HEK293 (cell line): ENCODE measurements at regions not wholly inside any gene's neighbourhood (a gene's known extent, or its start where the extent isn't known, plus 50 kb on each side); places are given as distances from the start of the nearest gene placed in this dataset.

Experiments
- CTCF ChIA-PET: fragments of 350-600 bp; formaldehyde crosslinking; extraction: SDS; loops from one replicate; lab custom pipeline; 2021; ENCODE audit warnings: antibody characterized with exemption; lab: Yijun Ruan, JAX
- POLR2A ChIA-PET: fragments of 300-600 bp; formaldehyde crosslinking; extraction: SDS; loops from one replicate; lab custom pipeline; 2020; ENCODE audit warnings: antibody characterized with exemption, inconsistent platforms; lab: Yijun Ruan, JAX
- H3K27ac ChIP-seq: fragments of 200-500 bp; sonication (Bioruptor generic); 2 replicates; pipeline ENCODE4 v1.5.1; 2014; ENCODE audit warnings: low read depth, low read length, control low read depth, inconsistent platforms; ENCODE audit errors: extremely low read depth
- H3K36me3 ChIP-seq, 2 experiments: fragments of 200-500 bp in 1 of 2; sonication (Bioruptor generic) in 1 of 2; 1 replicate in 1 of 2; 2 replicates in 1 of 2; pipeline ENCODE4 v1.5.1; 2014 to 2017; ENCODE audit warnings: inconsistent platforms in 2 of 2, low read length in 2 of 2; ENCODE audit not compliant: control insufficient read depth in 2 of 2, insufficient read depth in 1 of 2
- H3K4me1 ChIP-seq: fragments of 200-500 bp; sonication (Bioruptor generic); 2 replicates; pipeline ENCODE4 v1.5.1; 2014; ENCODE audit warnings: mild to moderate bottlenecking, low read length, inconsistent platforms; ENCODE audit not compliant: control insufficient read depth, insufficient read depth
- H3K4me3 ChIP-seq: 2 replicates; pipeline ENCODE4 v1.5.1; 2011; ENCODE audit warnings: low read depth, mild to moderate bottlenecking, control low read depth, low read length, moderate library complexity
- H3K9me3 ChIP-seq: fragments of 200-500 bp; sonication (Bioruptor generic); 2 replicates; pipeline ENCODE4 v1.5.1; 2014; ENCODE audit warnings: low read depth, low read length, inconsistent platforms; ENCODE audit not compliant: control insufficient read depth, insufficient read depth
- HOXC10 ChIP-seq: sonication (generic); formaldehyde crosslinking; IDR thresholded peaks from 2 replicates; pipeline ENCODE4 v1.8.1; 2023; ENCODE audit warnings: mild to moderate bottlenecking, missing genetic modification reagents
- SETDB1 ChIP-seq: IDR thresholded peaks from one replicate; pipeline ENCODE4 v1.6.1; 2017; ENCODE audit warnings: mild to moderate bottlenecking, low read length, moderate library complexity, mixed read lengths; ENCODE audit not compliant: insufficient read length
- TCF7L2 ChIP-seq: IDR thresholded peaks from 2 replicates; pipeline ENCODE4 v1.6.1; 2011; ENCODE audit warnings: low read depth, mild to moderate bottlenecking, inconsistent platforms, low read length, moderate library complexity, borderline replicate concordance
- TRIM28 ChIP-seq: IDR thresholded peaks from 2 replicates; pipeline ENCODE4 v1.6.1; 2011; ENCODE audit warnings: low read length, control low read depth, borderline replicate concordance
- ZBTB48 ChIP-seq: fragments of 450-650 bp; formaldehyde crosslinking; IDR thresholded peaks from 2 replicates; pipeline ENCODE4 v1.5.1; 2016; ENCODE audit warnings: missing biosample characterization, missing genetic modification characterization
- ZNF10 ChIP-seq: fragments of 450-650 bp; formaldehyde crosslinking; IDR thresholded peaks from 2 replicates; pipeline ENCODE4 v1.5.1; 2017; ENCODE audit warnings: missing biosample characterization, missing genetic modification characterization
- ZNF175 ChIP-seq: fragments of 450-650 bp; formaldehyde crosslinking; IDR thresholded peaks from 2 replicates; pipeline ENCODE4 v1.5.1; 2016; ENCODE audit warnings: missing biosample characterization, missing genetic modification characterization
- ZNF211 ChIP-seq: fragments of 450-650 bp; formaldehyde crosslinking; IDR thresholded peaks from 2 replicates; pipeline ENCODE4 v1.5.1; 2016; ENCODE audit warnings: low read depth, missing biosample characterization, missing genetic modification characterization
- ZNF24 ChIP-seq: fragments of 450-650 bp; formaldehyde crosslinking; IDR thresholded peaks from 2 replicates; pipeline ENCODE4 v1.5.1; 2016; ENCODE audit warnings: missing biosample characterization, missing genetic modification characterization
- ZNF266 ChIP-seq: fragments of 450-650 bp; formaldehyde crosslinking; IDR thresholded peaks from 2 replicates; pipeline ENCODE4 v1.5.1; 2016; ENCODE audit warnings: missing biosample characterization, missing genetic modification characterization, low read depth
- ZNF433 ChIP-seq: fragments of 450-650 bp; formaldehyde crosslinking; IDR thresholded peaks from 2 replicates; pipeline ENCODE4 v1.5.1; 2016; ENCODE audit warnings: missing biosample characterization, missing genetic modification characterization, low read depth
- ZNF514 ChIP-seq: fragments of 450-650 bp; formaldehyde crosslinking; IDR thresholded peaks from 2 replicates; pipeline ENCODE4 v1.5.1; 2016; ENCODE audit warnings: missing biosample characterization, missing genetic modification characterization
- ZNF777 ChIP-seq: fragments of 450-650 bp; formaldehyde crosslinking; IDR thresholded peaks from 2 replicates; pipeline ENCODE4 v1.5.1; 2017; ENCODE audit warnings: missing biosample characterization, missing genetic modification characterization, borderline replicate concordance
- TF ChIP-seq, protein P1 (sequence below): fragments of 450-650 bp; formaldehyde crosslinking; conservative IDR thresholded peaks from 2 replicates; pipeline ENCODE4 v1.5.1; 2016; ENCODE audit warnings: low read depth, missing biosample characterization, missing genetic modification characterization
- TF ChIP-seq, protein P2 (sequence below): fragments of 450-650 bp; formaldehyde crosslinking; IDR thresholded peaks from 2 replicates; pipeline ENCODE4 v1.5.1; 2017; ENCODE audit warnings: missing biosample characterization, missing genetic modification characterization
- TF ChIP-seq, protein P3 (sequence below): fragments of 450-650 bp; formaldehyde crosslinking; IDR thresholded peaks from 2 replicates; pipeline ENCODE4 v1.5.1; 2016; ENCODE audit warnings: missing biosample characterization, missing genetic modification characterization
- TF ChIP-seq, protein P4 (sequence below): fragments of 450-650 bp; IDR thresholded peaks from 2 replicates; pipeline ENCODE4 v1.5.1; 2018; ENCODE audit warnings: missing biosample characterization, missing genetic modification characterization
- TF ChIP-seq, protein P5 (sequence below): fragments of 450-650 bp; formaldehyde crosslinking; IDR thresholded peaks from 2 replicates; pipeline ENCODE4 v1.5.1; 2016; ENCODE audit warnings: missing biosample characterization, missing genetic modification characterization, borderline replicate concordance

DNA sequence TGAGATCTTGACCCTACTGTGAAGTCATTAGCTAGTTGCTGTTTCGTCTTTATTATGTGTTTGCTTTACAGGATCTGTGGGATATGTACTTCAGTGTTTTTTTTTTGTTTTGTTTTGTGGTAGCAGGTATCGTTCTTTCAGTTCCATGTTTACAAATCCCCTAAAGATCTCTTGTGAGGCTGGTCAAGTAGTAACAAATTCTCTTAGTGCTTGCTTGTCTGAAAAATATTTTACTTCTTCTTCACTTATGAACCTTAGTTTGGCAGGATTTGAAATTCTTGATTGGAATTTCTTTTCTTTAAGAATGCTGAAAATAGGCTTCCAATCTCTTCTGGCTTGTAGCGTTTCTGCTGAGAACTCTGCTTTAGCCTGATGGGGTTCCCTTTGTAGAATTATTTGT, 235.8 kb upstream of the ALCAM start (continued):
- TF ChIP-seq, protein P1, sequence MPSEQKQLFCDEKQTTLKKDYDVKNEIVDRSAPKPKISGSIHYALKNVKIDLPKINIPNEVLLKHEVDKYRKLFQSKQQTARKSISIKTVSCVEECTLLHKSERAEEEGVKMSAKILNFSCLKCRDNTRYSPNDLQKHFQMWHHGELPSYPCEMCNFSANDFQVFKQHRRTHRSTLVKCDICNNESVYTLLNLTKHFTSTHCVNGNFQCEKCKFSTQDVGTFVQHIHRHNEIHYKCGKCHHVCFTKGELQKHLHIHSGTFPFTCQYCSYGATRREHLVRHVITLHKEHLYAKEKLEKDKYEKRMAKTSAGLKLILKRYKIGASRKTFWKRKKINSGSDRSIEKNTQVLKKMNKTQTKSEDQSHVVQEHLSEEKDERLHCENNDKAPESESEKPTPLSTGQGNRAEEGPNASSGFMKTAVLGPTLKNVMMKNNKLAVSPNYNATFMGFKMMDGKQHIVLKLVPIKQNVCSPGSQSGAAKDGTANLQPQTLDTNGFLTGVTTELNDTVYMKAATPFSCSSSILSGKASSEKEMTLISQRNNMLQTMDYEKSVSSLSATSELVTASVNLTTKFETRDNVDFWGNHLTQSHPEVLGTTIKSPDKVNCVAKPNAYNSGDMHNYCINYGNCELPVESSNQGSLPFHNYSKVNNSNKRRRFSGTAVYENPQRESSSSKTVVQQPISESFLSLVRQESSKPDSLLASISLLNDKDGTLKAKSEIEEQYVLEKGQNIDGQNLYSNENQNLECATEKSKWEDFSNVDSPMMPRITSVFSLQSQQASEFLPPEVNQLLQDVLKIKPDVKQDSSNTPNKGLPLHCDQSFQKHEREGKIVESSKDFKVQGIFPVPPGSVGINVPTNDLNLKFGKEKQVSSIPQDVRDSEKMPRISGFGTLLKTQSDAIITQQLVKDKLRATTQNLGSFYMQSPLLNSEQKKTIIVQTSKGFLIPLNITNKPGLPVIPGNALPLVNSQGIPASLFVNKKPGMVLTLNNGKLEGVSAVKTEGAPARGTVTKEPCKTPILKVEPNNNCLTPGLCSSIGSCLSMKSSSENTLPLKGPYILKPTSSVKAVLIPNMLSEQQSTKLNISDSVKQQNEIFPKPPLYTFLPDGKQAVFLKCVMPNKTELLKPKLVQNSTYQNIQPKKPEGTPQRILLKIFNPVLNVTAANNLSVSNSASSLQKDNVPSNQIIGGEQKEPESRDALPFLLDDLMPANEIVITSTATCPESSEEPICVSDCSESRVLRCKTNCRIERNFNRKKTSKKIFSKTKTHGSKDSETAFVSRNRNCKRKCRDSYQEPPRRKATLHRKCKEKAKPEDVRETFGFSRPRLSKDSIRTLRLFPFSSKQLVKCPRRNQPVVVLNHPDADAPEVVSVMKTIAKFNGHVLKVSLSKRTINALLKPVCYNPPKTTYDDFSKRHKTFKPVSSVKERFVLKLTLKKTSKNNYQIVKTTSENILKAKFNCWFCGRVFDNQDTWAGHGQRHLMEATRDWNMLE, result no peak
- TF ChIP-seq TRIM28, result 0 out of 2 replicates have a peak, but pooled peaks have one; percentile 34
- TF ChIP-seq TCF7L2, result no peak

DNA sequence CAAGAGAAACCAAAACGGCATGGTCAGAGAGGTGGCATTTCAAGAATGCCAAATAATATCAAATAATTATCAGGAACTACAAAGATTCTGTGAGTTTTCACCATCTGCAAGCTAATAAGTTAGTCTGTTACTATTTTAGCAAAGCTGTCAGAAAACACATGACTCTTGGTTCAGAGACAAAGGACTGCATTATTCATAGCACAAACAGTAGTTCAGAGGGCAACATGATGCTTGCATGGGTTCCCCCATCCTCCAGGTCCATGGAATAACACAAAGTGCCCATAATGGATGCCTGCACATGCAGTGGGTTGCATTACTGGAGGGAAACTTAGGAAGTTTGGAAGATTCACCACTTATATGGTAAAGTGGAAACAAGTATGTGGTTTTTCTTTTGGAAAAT, 228.8 kb upstream of the ALCAM start:
- Histone ChIP-seq H3K4me1 (no peaks in the 10 kb centered on the region), H3K4me3 (no peak overlapping the region), H3K27ac (no peak overlapping the region), H3K36me3 (no peaks in the 10 kb centered on the region), H3K9me3 (no peaks in the 10 kb centered on the region)
- POLR2A ChIA-PET, result no interaction called here
- TF ChIP-seq, protein P2, sequence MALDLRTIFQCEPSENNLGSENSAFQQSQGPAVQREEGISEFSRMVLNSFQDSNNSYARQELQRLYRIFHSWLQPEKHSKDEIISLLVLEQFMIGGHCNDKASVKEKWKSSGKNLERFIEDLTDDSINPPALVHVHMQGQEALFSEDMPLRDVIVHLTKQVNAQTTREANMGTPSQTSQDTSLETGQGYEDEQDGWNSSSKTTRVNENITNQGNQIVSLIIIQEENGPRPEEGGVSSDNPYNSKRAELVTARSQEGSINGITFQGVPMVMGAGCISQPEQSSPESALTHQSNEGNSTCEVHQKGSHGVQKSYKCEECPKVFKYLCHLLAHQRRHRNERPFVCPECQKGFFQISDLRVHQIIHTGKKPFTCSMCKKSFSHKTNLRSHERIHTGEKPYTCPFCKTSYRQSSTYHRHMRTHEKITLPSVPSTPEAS (tag by site-specific recombination), result no peak
- TF ChIP-seq SETDB1 (no peak), ZNF433 (tag by site-specific recombination) (no peak), ZNF266 (tag by site-specific recombination) (no peak), HOXC10 (CRISPR knock-in tag) (no peak), ZNF175 (tag by site-specific recombination) (no peak), ZNF10 (tag by site-specific recombination) (no peak), ZBTB48 (tag by site-specific recombination) (no peak), ZNF514 (no peak), ZNF211 (tag by site-specific recombination) (no peak), ZNF24 (tag by site-specific recombination) (no peak), ZNF777 (tag by site-specific recombination) (no peak)
- TF ChIP-seq, protein P3, sequence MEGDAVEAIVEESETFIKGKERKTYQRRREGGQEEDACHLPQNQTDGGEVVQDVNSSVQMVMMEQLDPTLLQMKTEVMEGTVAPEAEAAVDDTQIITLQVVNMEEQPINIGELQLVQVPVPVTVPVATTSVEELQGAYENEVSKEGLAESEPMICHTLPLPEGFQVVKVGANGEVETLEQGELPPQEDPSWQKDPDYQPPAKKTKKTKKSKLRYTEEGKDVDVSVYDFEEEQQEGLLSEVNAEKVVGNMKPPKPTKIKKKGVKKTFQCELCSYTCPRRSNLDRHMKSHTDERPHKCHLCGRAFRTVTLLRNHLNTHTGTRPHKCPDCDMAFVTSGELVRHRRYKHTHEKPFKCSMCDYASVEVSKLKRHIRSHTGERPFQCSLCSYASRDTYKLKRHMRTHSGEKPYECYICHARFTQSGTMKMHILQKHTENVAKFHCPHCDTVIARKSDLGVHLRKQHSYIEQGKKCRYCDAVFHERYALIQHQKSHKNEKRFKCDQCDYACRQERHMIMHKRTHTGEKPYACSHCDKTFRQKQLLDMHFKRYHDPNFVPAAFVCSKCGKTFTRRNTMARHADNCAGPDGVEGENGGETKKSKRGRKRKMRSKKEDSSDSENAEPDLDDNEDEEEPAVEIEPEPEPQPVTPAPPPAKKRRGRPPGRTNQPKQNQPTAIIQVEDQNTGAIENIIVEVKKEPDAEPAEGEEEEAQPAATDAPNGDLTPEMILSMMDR, result no peak
- TF ChIP-seq, protein P4, sequence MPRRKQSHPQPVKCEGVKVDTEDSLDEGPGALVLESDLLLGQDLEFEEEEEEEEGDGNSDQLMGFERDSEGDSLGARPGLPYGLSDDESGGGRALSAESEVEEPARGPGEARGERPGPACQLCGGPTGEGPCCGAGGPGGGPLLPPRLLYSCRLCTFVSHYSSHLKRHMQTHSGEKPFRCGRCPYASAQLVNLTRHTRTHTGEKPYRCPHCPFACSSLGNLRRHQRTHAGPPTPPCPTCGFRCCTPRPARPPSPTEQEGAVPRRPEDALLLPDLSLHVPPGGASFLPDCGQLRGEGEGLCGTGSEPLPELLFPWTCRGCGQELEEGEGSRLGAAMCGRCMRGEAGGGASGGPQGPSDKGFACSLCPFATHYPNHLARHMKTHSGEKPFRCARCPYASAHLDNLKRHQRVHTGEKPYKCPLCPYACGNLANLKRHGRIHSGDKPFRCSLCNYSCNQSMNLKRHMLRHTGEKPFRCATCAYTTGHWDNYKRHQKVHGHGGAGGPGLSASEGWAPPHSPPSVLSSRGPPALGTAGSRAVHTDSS (tag by site-specific recombination), result no peak
- TF ChIP-seq, protein P5, sequence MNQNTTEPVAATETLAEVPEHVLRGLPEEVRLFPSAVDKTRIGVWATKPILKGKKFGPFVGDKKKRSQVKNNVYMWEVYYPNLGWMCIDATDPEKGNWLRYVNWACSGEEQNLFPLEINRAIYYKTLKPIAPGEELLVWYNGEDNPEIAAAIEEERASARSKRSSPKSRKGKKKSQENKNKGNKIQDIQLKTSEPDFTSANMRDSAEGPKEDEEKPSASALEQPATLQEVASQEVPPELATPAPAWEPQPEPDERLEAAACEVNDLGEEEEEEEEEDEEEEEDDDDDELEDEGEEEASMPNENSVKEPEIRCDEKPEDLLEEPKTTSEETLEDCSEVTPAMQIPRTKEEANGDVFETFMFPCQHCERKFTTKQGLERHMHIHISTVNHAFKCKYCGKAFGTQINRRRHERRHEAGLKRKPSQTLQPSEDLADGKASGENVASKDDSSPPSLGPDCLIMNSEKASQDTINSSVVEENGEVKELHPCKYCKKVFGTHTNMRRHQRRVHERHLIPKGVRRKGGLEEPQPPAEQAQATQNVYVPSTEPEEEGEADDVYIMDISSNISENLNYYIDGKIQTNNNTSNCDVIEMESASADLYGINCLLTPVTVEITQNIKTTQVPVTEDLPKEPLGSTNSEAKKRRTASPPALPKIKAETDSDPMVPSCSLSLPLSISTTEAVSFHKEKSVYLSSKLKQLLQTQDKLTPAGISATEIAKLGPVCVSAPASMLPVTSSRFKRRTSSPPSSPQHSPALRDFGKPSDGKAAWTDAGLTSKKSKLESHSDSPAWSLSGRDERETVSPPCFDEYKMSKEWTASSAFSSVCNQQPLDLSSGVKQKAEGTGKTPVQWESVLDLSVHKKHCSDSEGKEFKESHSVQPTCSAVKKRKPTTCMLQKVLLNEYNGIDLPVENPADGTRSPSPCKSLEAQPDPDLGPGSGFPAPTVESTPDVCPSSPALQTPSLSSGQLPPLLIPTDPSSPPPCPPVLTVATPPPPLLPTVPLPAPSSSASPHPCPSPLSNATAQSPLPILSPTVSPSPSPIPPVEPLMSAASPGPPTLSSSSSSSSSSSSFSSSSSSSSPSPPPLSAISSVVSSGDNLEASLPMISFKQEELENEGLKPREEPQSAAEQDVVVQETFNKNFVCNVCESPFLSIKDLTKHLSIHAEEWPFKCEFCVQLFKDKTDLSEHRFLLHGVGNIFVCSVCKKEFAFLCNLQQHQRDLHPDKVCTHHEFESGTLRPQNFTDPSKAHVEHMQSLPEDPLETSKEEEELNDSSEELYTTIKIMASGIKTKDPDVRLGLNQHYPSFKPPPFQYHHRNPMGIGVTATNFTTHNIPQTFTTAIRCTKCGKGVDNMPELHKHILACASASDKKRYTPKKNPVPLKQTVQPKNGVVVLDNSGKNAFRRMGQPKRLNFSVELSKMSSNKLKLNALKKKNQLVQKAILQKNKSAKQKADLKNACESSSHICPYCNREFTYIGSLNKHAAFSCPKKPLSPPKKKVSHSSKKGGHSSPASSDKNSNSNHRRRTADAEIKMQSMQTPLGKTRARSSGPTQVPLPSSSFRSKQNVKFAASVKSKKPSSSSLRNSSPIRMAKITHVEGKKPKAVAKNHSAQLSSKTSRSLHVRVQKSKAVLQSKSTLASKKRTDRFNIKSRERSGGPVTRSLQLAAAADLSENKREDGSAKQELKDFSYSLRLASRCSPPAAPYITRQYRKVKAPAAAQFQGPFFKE, result no peak
- CTCF ChIA-PET, result interaction anchor here (0.5 kb wide), 1 partner anchor 228 kb away, joined by 3 read pairs; no protein-coding TSS in a partner anchor
